ENCODE measurements at regions not wholly inside any gene's neighbourhood (a gene's known extent, or its start where the extent isn't known, plus 50 kb on each side); places are given as distances from the start of the nearest gene placed in this dataset.

DNA sequence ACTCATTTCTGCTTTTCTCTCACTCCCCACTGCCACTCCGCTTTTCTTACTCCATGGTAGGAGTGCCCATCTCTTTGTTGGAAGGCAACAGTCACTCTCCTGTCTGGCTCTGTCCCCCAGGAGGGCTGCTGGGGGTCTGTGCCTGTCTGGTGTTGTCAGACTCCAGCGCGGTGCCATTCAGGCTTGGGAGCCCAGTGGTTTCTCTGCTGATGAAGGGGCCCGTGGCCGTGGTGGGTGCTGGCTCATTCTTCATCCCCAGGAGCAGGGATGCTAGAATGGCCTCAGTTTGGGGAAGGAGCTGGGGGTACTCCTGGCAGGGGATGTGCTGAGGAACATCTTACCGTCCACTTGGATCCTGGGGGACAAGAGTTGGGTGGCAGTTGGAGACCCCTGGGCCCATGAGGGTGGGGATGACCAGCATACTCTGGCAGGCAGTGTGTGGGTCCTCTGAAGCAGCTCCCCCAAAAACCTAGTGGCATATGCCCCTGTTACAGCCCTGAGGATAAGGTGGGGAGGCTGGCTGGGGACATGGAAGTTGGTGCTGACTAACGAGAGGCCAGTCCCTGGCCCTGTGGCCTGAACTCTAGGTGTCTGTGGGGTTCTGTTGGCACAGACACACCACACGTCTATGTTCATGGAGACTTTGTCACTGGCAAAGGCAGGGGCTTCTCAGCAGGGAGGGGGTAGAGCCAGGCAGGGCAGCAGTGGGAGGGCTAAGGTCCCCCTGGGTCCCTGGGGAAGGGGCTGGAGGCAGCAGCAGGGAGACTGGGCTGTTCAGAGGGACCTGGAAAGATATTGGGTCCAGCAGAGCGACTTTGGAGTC is 102.8 kb upstream of the RET start:
- no peak for DNase-seq

DNA sequence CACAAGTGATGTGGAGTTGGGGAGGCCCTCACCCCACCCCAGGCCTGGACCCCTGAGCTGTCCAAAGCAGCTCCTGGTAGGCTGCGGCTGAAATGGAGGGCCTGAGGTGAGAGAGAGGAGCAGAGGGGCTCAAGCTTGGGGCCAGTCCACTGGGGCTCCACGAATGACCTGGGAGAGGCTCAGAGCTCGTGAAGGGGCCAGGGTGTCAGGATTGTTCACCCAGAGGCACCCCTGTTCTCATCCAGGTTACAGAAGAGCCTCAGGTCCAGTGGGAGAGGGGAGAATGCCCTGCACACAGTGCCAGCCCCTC is 102.2 kb upstream of the RET start:
- DNase-seq: no peak

DNA sequence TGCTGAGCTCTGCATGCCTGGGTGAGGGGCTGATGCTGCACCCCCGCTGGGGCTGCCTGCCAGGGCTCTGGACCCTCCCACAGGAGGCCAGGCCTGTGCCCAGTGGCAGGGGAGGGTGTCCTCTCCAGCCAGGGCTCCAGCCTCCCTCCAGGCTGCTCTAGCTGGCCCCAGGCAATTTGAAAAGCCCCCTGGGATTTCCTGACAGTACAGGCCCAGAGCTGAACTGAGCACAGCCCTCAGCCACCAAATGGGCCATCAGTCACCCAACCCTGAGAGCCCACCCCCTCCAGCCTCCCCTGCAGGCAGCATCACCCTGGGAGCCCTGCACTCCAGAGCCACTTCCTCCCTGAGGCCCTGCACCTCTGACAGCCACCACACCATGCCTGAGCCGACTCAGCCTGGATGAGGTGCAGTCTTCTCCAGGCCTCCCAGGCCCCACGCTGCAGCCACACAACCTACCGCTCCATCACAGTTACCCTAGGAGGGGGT is 101.8 kb upstream of the RET start:
- no peak for DNase-seq

DNA sequence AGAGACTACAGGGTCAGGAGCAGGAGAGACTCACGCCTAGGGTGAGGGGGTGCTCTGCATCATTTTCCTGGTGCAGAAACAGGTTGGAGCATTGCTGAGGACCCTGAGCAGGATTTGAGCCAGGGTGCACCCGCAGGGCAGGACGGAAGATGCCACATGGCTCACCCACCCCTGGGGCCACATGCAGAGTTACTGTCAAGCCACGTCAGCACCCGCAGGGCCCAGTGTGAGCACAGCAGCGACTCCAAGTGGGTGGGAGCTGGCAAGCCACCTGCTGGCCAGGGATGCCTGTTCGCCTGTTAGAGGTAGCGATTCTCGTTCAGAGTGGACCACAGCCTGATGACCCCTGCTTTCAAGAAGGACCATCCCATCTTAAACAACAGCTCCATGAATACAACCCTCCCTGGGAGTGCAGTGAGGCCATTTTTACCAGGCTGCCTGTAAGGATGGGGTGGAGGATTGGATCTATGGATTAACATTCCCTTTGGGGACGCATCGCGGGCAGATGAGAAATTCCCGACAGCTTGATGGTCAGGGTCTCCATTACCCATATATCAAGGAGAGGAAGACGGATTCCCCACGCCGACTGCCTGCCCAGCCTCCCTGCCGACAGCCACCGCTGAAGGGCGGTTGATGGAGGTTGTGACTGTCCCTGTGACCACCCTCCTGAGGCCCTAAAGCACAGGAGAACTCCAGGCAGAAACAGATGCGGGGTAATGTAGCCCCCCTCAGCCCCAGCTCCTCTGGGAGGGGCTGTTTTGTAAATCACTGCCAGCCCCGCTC is 101.1 kb upstream of the RET start:
- DNase-seq: no peak

DNA sequence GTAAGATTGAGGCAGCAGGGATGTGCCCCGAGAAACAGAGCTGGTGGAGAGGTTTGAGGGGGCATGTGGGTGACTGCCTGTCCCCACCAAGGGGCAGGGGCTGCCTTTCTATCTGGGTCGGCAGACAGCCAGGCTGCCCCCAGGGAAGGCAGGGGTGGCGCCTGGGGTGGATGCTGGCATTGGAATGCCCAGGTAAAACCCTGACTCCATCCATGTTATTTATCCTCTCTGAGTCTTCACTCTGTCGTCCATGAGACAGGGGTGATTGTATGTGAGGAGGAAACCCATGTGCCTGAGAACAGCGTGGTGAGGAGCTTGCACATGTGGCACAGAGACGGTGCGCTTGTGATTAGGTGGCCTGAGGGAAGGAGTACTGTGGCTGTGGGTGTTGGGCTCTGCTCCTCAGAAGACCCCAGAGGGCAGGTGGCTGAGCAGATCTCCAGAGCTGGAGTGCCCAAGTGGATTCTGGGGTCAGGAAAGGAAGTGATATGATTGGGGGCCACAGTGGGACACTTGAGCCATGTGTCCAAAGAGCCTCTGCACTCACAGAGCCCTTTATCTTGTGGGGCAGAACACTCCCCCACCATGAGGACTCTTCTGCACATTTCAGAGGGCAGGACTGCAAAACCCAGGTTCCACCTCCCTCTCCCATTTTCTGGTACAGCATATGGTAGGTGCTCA is 100.4 kb upstream of the RET start:
- DNase-seq: no peak

DNA sequence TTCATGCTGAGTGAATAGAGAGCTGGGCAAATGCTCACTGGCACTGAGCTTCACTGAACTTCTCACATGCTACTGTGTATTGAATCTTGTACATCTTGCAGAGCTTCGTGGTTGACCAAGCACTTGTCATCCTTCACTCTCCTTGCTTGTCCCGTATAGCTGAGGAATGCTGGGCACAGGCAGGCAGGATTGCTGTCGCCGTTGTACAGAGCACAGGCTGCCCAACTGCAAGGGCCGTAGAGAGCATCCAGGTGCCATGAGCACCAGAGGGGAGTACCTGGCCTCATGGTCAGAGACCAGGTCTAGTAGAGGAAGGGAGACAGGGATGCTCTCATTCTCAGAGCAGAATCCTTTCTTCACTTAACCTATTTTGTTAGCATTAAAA is 99.8 kb upstream of the RET start:
- no peak for DNase-seq

DNA sequence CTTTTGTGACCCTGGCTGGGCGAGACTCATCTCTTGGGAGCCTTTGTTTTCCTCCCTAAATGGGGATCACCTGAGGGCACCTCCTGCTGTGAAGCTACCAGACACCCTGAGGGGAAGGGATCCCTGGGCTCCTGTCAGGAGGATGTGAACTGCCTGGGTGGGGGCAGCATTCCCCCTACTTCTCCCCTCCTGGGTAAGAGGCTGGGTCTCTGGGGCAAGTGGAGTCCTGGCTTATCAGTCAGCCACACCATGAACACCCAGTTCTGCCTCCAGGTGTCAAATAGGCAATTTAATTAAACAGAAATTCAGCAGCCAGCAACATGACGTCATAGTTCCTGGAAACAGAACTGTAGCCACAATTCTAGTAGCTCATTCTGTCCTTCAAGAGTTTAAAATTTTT is 97.7 kb upstream of the RET start:
- no peak for DNase-seq

DNA sequence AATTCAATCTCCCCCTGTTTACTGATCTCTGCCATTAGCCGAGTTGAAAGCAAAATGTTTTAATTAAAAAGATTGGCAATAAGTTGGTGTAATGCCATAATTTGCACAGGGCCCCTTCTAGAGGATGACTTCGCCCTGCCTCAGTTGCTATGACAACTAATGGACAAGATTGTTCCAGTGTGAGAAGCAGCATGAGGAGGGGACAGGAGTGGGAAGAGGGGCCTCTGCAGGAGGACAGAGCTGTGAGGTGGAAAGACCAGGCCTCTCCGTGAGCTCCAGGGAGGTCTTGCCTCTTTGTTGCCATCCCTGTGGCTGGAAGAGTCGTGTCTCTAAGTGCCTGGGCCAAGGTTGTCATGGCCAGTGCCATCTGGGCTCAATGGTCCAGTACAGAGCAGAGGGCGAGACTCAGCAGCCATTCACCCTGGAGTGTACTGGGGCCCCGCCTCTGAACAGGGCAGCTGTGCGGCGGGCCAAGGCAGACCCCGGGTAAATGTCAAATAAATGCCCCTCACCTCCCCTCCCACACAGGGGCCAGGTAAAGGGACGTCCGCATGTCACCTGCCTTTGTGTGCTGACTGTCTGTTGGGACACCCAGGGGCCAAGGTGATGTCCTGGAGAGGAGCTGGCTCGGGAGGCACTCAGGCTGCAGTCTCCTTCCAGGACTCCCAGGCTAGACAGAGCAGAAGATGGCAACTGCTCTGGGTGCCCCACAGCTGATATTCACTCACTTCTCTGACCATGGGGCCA is 97.0 kb upstream of the RET start:
- no peak for DNase-seq

DNA sequence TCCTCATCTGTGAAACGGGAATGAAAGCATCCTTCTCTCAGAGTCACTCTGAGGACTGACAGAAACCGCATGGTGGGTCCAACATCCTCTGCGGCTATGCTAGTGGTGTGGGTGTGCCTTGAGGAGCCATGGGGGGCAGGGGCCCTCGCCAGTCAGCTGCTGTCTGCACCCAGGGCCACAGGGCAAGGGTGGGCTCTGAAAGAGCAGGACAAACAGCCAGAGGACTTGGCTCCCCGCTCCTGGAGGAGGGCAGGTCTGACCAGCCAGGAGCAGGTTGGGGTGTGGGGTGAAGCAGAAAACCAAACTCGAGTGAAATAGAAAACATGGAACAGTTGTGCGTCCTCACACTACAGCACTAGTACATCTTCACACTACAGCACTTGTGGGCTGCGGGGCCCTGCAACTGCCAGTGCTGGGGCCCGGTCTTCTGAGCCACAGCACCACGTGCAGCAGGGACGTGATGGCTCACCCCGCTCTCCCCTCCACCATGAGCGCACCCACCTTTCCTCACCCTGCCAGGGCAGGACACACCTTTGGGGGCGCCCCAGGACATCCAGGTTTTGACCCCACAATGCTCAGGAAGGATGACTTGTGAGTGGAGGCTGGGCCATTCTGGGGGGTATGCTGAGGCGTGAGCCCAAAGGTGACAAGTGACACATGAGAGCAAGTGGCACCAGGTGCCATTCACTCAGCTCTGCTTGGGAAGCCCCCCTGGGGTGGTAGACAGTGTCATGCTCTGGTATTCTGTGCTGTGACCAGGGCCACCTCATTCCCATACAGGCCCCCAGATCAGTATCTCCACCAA is 96.1 kb upstream of the RET start:
- no peak for DNase-seq

DNA sequence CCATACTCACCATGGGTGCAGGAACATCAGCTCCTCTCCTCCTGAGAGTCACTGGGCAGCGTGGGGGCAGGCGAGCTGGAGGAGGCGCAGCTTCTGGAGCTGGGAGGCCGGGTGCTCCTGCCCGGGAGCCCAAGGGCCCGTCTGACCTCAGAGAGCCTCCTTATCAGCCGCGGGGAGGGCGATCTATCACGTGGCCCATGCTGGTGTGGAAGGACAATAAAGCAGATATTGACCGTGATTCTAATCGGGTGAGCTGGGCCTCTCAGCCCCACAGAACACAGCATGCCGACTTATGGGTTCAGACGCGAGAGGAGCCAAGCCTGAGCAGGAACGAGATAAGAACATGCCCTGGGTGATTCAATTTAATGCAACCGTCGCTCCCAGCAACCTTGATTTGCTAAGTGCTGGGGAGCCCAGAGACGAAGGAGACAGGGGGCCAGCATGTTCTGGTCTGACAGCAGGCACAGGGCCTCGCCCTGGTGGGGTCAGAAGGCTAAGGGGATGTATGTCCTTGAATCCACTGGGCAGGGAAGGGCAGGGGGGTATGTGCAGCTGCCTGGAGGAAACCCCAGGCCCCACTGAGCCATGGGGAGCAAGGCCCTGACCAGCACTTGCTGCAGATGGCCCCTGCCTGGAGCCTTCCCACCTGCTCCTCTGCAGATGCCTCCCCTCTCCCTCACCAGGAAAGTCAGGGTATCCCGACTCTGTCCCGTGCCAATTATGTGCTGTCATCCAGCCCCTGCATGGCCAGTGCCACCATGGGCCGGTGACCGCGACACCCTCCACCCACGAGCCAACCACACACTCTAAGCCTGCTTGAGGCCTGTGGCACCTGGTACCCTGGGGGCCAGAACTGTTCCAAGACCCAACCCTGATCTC is 95.3 kb upstream of the RET start:
- DNase-seq: no peak

DNA sequence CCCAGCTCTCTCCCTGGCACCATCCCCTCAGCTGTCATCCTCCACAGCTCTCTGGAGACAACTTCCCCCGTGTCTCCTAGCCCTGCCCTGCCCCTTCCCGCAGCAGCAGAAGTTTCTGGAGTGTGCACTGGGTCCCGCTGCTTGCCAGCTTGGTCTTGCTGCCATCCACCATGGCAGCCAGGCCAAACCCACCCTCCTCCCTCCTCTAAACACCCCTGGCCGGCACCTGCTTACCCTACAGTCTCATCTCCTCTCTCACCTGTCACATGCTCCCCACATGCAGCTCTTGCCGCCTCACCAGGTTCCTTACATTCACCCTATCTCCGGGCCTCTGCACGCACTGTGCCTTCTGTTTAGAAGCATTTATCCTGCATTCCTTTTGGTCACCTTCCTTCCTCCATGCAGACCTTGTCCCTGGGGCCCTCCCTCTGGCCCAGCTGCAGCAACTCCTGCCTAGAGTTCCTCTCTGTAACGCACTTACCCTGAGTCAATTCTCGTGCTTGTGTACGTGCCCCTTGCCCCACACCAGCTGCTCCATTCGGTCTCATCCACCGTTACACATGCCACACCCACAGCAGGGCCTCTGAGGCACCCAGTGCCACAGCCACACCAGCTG is 93.9 kb upstream of the RET start:
- DNase-seq: no peak

DNA sequence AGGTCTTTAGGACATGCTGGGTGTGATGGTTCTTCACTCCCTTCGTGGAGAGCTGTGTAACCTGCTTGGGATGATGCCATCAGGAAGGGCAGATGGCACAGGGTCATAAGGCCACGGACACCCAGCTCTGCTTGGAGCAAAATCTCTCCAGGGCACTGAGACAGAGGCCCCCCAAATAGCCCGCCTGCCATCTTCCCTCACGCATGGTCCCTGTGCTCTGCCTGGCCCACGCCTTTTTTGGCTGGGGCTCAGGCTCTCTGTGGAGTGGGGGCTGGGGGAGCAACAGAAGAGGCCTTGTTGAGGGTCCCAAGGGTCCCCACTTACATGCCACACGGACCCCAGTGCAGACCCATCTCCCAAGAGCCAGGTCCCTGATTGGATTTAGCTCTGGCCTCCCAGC is 93.3 kb upstream of the RET start:
- no peak for DNase-seq

DNA sequence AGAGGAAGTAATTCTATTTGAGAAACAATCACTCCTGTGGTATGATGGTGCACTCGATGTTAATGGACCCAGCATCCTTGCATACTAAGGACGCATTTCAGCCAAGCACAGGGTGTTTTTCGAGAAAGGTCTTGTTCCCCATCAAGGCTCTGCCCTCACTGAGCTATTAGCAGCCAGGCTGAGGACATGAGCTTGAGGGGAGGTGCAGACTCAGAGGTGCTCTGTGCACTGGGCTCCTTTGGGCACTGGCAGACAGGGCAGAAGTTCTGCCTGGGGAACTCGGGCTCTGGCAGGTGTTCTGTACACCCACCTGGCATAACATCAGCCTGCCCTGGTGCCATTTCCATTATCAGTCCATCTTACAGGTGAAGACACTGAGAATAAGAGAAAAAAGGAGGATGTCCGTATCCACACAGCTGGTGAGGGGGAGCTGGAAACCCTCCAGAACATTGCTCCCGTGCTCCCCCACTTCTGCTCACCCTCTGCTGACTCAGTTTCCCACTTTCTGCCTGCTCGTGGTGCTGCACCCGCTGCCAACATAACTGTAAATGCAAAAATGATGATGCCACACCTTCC is 92.7 kb upstream of the RET start:
- DNase-seq: no peak

DNA sequence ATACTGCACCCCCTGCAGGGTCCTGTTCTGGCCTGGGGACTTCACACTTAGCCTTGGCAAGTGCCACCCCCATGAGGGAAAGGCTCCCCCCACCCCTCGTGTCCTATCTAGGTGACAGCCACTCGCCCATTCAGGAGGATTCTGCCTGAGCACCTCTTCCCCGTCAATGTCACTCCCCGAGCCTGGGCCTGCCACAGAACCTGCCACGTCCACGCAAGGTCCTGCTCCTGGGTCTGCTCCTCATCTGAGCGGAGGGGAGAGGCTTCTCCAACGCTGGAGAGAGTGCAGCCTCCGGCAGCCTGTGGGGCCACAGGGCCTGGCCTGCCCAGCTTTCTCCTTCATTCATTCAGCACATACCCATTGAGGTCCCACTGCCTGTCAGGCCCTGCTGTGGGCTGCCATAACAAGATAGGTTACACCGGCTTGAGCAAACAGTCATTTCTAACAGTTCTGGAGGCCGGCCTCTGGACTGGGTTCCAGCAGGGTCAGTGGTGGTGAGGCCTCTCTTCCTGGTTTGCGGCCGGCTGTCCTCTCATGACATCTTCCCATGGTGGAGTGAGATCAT is 92.0 kb upstream of the RET start:
- no peak for DNase-seq

DNA sequence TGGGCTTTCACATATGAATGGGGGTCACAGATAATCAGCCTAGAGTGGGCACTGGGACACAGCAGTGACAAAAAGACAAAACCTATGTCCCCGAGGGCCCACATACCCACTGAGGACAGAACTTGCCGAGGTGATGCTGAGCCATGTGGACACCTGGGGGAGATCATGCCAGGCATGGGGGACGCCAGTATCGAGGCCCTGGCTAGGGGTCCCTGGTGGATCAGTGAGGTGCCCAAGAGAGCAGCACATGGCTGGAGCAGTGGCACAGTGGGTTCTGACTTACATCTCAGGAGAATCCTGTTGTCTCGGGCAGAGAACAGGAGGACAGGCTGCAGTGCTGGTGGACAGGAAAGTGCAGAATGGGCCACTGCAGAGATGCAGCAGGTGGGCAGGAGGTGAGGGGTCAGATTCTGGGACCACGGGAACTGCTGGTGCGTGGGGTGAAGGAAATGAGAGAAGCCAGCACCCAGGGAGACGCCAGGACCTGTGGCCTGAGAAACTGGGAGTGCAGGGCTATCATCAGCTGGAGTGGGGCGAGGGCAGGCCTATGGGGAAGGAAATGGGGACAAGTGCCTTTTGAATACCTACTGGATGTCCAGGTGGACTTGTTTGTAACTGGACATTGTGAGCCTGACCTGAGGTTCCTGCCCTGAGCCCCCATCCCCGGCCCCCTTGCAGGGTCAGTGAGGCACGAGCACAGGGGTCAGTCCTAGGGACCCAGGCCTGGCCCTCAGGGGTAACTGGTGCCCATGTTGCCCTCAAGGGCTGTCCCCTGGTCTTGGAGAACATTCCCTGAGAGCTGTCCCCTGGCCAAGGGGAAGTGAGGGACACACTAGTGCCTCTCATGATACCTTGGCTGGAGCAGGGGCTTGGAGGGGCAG is 91.2 kb upstream of the RET start:
- no peak for DNase-seq

DNA sequence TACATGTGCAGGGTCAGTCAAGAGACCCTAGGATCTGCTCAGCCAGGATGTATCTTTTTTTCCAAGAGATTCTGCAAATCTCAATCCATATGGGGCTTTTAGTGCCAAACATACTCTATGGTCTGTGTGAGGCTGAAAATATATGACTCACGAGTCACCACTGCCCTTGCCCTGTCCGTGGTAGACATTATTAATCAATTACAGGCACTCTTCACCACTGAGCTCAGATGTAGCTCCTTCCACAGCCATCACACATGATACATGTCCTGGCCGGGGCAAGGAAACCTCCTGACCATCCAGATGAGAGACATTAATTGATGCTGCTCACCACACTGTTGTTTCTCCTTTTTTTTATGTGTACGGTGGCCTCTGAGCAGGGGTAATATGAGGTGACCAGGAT is 90.2 kb upstream of the RET start:
- DNase-seq: no peak

DNA sequence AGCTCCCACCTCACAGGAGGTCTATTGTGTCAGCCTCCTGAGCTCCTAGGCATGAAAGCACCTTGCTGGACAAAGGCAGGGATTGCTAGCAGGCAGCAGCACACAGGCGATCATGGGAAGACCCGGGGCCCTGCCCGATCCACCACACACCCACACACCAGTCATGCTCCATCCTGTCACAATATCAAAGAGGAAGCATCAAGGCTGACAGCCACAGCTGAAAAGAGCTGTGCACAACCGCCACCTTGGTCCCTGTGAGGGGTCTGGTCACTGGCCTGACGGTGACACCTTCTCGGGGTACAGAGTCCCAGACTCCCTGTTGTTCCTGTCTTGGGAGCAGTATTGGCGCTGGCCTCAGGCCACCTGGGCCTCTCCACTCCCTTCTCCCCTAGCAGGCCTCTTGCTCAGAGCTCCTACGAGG is 89.7 kb upstream of the RET start:
- DNase-seq: no peak

DNA sequence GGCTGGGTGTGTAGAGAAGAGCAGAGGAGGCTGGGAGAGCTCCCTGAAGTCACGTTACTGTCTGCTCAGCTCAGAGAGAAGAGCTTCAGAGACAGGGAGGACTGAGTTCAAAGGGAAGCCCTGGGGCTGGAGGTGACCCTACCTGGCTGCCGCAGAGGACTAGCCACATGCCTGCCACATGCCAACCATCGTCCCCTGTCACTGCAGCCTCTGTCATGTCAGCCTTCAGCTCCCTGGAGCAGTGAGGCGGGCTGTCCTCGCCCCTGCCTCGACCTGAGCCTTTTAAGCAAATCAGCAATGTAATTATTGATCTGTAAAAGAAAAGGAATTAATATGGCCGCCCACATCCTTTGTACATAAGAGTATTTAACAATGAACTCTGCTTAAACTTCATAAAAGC is 89.3 kb upstream of the RET start:
- DNase-seq: no peak

DNA sequence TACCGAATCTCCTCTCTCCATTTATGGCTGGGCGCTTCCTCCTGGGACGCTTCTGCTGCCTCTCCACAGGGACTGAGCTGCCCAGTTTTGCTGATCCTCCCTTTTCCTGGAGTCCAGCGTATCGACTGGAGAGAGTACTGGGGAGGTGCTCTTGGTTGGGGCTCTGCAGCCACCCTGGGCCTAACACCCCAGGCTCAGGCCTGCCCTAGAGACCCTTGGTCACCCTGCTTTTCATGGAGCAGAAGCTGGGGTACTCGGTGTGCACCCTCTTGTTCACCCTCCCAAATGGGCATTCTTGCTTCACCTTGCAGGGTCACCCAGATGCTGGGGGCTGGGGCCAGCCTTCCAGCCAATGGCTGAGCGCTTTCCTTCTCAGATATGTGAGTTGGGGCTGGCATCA is 88.8 kb upstream of the RET start:
- DNase-seq: no peak

Data from stimulated activated CD4-positive, alpha-beta T cell treated with anti-CD3 and anti-CD28 coated beads, Interleukin-12 subunit alpha, Interleukin-12 subunit beta, amount 100 ng/mL, for 4 hours (primary cell).